Activated naive CD4-positive, alpha-beta T cell treated with anti-CD3 and anti-CD28 coated beads, Interleukin-2, amount 50 U/mL, for 72 hours (primary cell): ENCODE measurements at regions not wholly inside any gene's neighbourhood (a gene's known extent, or its start where the extent isn't known, plus 50 kb on each side); places are given as distances from the start of the nearest gene placed in this dataset.

Source experiments
- ATAC-seq, 2 donors: fragments of 150-1000 bp; cut with Tn5 transposase; 2 replicates each; pipeline ENCODE4 v1.10.0; 2021; ENCODE audit warnings: mild to moderate bottlenecking in 2 of 2, moderate library complexity in 2 of 2
- DNase-seq, 2 donors: peaks; one replicate each; pipeline ENCODE4 v3.0.0; 2021 to 2022; ENCODE audit warnings: low spot score in 2 of 2
- H3K27ac Mint-ChIP-seq, 2 donors: one replicate each; pipeline ENCODE4 v1.8.0; 2022; ENCODE audit warnings: mild to moderate bottlenecking in 2 of 2, mixed read lengths in 2 of 2
- H3K36me3 Mint-ChIP-seq, 2 donors: one replicate each; pipeline ENCODE4 v1.8.0; 2022; ENCODE audit warnings: mixed read lengths in 2 of 2
- H3K9me3 Mint-ChIP-seq, 2 donors: one replicate each; pipeline ENCODE4 v1.8.0; 2022; ENCODE audit warnings: mixed read lengths in 2 of 2

- DNase-seq (no peak), ATAC-seq (no peak)
- H3K27ac Mint-ChIP-seq: no peak overlapping the region
- no peaks in the 10 kb centered on the region for H3K9me3 Mint-ChIP-seq
- H3K36me3 Mint-ChIP-seq: no peaks in the 10 kb centered on the region
Observed at GRCh38 chr10:21076381-21076780, 179.3 kb upstream of the NEBL start.

- H3K27ac Mint-ChIP-seq: no peak overlapping the region
- H3K9me3 Mint-ChIP-seq: no peaks in the 10 kb centered on the region
- DNase-seq: no peak
- H3K36me3 Mint-ChIP-seq: no peaks in the 10 kb centered on the region
- ATAC-seq: no peak
Observed at GRCh38 chr10:21075880-21076279, 178.8 kb upstream of the NEBL start.

GRCh38 chr10:21071001-21071673 lies 174.0 kb upstream of the NEBL start:
- H3K9me3 Mint-ChIP-seq: no peaks in the 10 kb centered on the region
- no peak overlapping the region for H3K27ac Mint-ChIP-seq
- H3K36me3 Mint-ChIP-seq: no peaks in the 10 kb centered on the region

GRCh38 chr10:21069929-21070700 lies 173.0 kb upstream of the NEBL start:
- ATAC-seq: no peak
- no peaks in the 10 kb centered on the region for H3K9me3 Mint-ChIP-seq
- no peaks in the 10 kb centered on the region for H3K36me3 Mint-ChIP-seq
- DNase-seq: no peak
- no peak overlapping the region for H3K27ac Mint-ChIP-seq

More at GRCh38 chr10:21071001-21071673, 174.0 kb upstream of the NEBL start:
- no peak for ATAC-seq
- no peak for DNase-seq

GRCh38 chr10:21069278-21069677 lies 172.2 kb upstream of the NEBL start:
- DNase-seq (no peak), ATAC-seq (no peak)
- no peaks in the 10 kb centered on the region for H3K9me3 Mint-ChIP-seq
- no peak overlapping the region for H3K27ac Mint-ChIP-seq
- H3K36me3 Mint-ChIP-seq: no peaks in the 10 kb centered on the region

GRCh38 chr10:21068026-21068656 lies 171.0 kb upstream of the NEBL start:
- H3K36me3 Mint-ChIP-seq: no peaks in the 10 kb centered on the region
- ATAC-seq: no peak
- H3K27ac Mint-ChIP-seq: no peak overlapping the region
- DNase-seq: no peak
- H3K9me3 Mint-ChIP-seq: no peaks in the 10 kb centered on the region

GRCh38 chr10:21065621-21066248 lies 168.6 kb upstream of the NEBL start:
- DNase-seq (no peak), ATAC-seq (no peak)
- peaks cover under 1% of the 10 kb centered on the region in 2 donors for H3K9me3 Mint-ChIP-seq
- H3K36me3 Mint-ChIP-seq: no peaks in the 10 kb centered on the region
- H3K27ac Mint-ChIP-seq: no peak overlapping the region

- no peak overlapping the region for H3K27ac Mint-ChIP-seq
- peaks cover 4 to 5% of the 10 kb centered on the region in 2 donors for H3K9me3 Mint-ChIP-seq
- no peak for ATAC-seq
Observed at GRCh38 chr10:21061982-21062381, 164.9 kb upstream of the NEBL start.

GRCh38 chr10:21061184-21061583 lies 164.1 kb upstream of the NEBL start:
- no peak for DNase-seq
- no peak overlapping the region for H3K27ac Mint-ChIP-seq
- no peak for ATAC-seq

More at GRCh38 chr10:21061982-21062381, 164.9 kb upstream of the NEBL start:
- H3K36me3 Mint-ChIP-seq: no peaks in the 10 kb centered on the region
- no peak for DNase-seq

GRCh38 chr10:21060626-21061025 lies 163.5 kb upstream of the NEBL start:
- H3K9me3 Mint-ChIP-seq: peaks cover 4 to 9% of the 10 kb centered on the region in 2 donors
- no peak overlapping the region for H3K27ac Mint-ChIP-seq
- DNase-seq (no peak), ATAC-seq (no peak)
- H3K36me3 Mint-ChIP-seq: peaks cover 4 to 6% of the 10 kb centered on the region in 2 donors

More at GRCh38 chr10:21061184-21061583, 164.1 kb upstream of the NEBL start:
- Mint-ChIP-seq H3K9me3 (peaks cover 4 to 9% of the 10 kb centered on the region in 2 donors), H3K36me3 (peaks cover 4 to 6% of the 10 kb centered on the region in 2 donors)

- DNase-seq: no peak
- no peak overlapping the region for H3K27ac Mint-ChIP-seq
- H3K36me3 Mint-ChIP-seq: peaks cover 4 to 6% of the 10 kb centered on the region in 2 donors
- ATAC-seq: no peak
- H3K9me3 Mint-ChIP-seq: peaks cover 4 to 9% of the 10 kb centered on the region in 2 donors
Observed at GRCh38 chr10:21057989-21058388, 160.9 kb upstream of the NEBL start.

GRCh38 chr10:21057436-21057835 lies 160.3 kb upstream of the NEBL start:
- ATAC-seq: no peak
- Mint-ChIP-seq H3K9me3 (peaks cover 4 to 9% of the 10 kb centered on the region in 2 donors), H3K27ac (no peak overlapping the region), H3K36me3 (peaks cover 4 to 6% of the 10 kb centered on the region in 2 donors)
- no peak for DNase-seq

GRCh38 chr10:21056461-21056860 lies 159.3 kb upstream of the NEBL start:
- H3K36me3 Mint-ChIP-seq: peaks cover 4 to 6% of the 10 kb centered on the region in 2 donors
- ATAC-seq (no peak), DNase-seq (no peak)
- H3K27ac Mint-ChIP-seq: no peak overlapping the region
- H3K9me3 Mint-ChIP-seq: peaks cover 7 to 17% of the 10 kb centered on the region in 2 donors

GRCh38 chr10:21055339-21056135 lies 158.4 kb upstream of the NEBL start:
- H3K27ac Mint-ChIP-seq: no peak overlapping the region
- H3K9me3 Mint-ChIP-seq: peaks cover 9 to 14% of the 10 kb centered on the region in 2 donors
- peaks cover 4 to 6% of the 10 kb centered on the region in 2 donors for H3K36me3 Mint-ChIP-seq
- ATAC-seq (peak in 1 of 2 donors; percentile 84), DNase-seq (no peak)

- DNase-seq (no peak), ATAC-seq (no peak)
- Mint-ChIP-seq H3K27ac (no peak overlapping the region), H3K36me3 (peaks cover 4 to 6% of the 10 kb centered on the region in 2 donors), H3K9me3 (peaks cover 7 to 12% of the 10 kb centered on the region in 2 donors)
Observed at GRCh38 chr10:21053953-21054690, 157.0 kb upstream of the NEBL start.
